ENCODE measurements at regions not wholly inside any gene's neighbourhood (a gene's known extent, or its start where the extent isn't known, plus 50 kb on each side); places are given as distances from the start of the nearest gene placed in this dataset.

- TF ChIP-seq CEBPB (IDR thresholded peaks at IDR 0.05; ENCODE audit: low read depth, low read length) (no peak), POLR2AphosphoS5 (IDR thresholded peaks at IDR 0.05; ENCODE audit: low read depth, low read length) (no peak), EP300 (IDR thresholded peaks at IDR 0.05; ENCODE audit: borderline replicate concordance in 1 of 2, low read depth in 2 of 2, low read length in 2 of 2) (no peak), KDM1A (IDR thresholded peaks at IDR 0.05; ENCODE audit: borderline replicate concordance, low read length) (no peak), EZH2 (IDR thresholded peaks at IDR 0.05; ENCODE audit: low read depth, low read length, severe bottlenecking) (no peak), SUZ12 (IDR thresholded peaks at IDR 0.05; ENCODE audit: low read length) (no peak), MAX (IDR thresholded peaks at IDR 0.05) (no peak), CTCF (IDR thresholded peaks at IDR 0.05; ENCODE audit: control extremely low read depth in 1 of 3, insufficient read depth in 1 of 3, low read depth in 1 of 3, low read length in 3 of 3) (no peak), RNF2 (IDR thresholded peaks at IDR 0.05; ENCODE audit: borderline replicate concordance, low read depth, low read length, missing control alignments, poor library complexity, severe bottlenecking) (no peak)
These were observed 468.9 kb upstream of the MYT1L start for GRCh38 chr2:2800001-2800400.

Measured in H1 (cell line).